ENCODE measurements at regions not wholly inside any gene's neighbourhood (a gene's known extent, or its start where the extent isn't known, plus 50 kb on each side); places are given as distances from the start of the nearest gene placed in this dataset.

GRCh38 chr14:45680531-45680930 is 427.5 kb upstream of the MIS18BP1 start:
- TF ChIP-seq, protein P1, sequence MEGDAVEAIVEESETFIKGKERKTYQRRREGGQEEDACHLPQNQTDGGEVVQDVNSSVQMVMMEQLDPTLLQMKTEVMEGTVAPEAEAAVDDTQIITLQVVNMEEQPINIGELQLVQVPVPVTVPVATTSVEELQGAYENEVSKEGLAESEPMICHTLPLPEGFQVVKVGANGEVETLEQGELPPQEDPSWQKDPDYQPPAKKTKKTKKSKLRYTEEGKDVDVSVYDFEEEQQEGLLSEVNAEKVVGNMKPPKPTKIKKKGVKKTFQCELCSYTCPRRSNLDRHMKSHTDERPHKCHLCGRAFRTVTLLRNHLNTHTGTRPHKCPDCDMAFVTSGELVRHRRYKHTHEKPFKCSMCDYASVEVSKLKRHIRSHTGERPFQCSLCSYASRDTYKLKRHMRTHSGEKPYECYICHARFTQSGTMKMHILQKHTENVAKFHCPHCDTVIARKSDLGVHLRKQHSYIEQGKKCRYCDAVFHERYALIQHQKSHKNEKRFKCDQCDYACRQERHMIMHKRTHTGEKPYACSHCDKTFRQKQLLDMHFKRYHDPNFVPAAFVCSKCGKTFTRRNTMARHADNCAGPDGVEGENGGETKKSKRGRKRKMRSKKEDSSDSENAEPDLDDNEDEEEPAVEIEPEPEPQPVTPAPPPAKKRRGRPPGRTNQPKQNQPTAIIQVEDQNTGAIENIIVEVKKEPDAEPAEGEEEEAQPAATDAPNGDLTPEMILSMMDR (conservative IDR thresholded peaks at IDR 0.05; ENCODE audit: low read depth, low read length): no peak
- no peak for TF ChIP-seq EZH2 (IDR thresholded peaks at IDR 0.05; ENCODE audit: low read length, unreplicated experiment)
